RWPE1 (cell line): ENCODE measurements at regions not wholly inside any gene's neighbourhood (a gene's known extent, or its start where the extent isn't known, plus 50 kb on each side); places are given as distances from the start of the nearest gene placed in this dataset.

Experiments used
- CTCF ChIA-PET: fragments of 350-600 bp; sonication (Branson Sonifier 250); formaldehyde crosslinking; extraction: SDS; loops from one replicate; lab custom pipeline; 2021; lab: Yijun Ruan, JAX
- POLR2A ChIA-PET: fragments of 400-600 bp; formaldehyde crosslinking; extraction: SDS; loops from one replicate; lab custom pipeline; 2020; ENCODE audit warnings: antibody characterized with exemption; ENCODE audit not compliant: low non-redundant PET; lab: Yijun Ruan, JAX
- DNase-seq: peaks from one replicate; pipeline ENCODE4 v3.0.0; 2012; ENCODE audit warnings: low spot score
- H3K27ac ChIP-seq: fragments of 450-650 bp; 2 replicates; pipeline ENCODE4 v1.5.1; 2017
- CTCF ChIP-seq: fragments of 450-650 bp; conservative IDR thresholded peaks from 2 replicates; pipeline ENCODE4 v1.5.1; 2017; ENCODE audit warnings: low read depth, mild to moderate bottlenecking

DNA sequence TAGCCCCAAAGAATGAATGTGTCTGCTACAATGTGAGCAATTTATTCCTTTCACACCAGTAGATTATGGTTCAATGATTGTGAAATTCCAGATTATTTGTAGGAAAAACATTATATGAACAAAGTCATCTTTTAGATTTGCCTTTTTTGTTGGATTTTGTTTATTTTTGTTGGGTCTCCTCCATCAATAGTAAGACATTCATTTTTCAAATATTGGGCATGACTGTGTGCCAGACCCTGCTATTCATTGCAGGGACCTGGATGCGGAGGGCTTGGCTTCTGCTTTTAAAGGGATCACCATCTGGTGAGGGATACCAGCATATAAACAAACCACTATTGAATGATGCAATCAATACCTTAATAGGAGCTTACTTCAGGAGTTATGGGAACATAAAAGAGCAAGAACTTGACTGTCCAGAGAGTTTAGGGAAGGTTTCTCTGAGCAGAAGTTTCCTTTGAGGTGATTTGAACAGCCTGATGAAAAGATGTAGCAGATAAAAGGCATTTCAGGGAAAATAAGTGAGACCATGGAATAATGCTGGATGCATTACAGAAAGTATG, 486.7 kb downstream of the EPHA4 start:
- no peak for TF ChIP-seq CTCF
- CTCF ChIA-PET, result no interaction called here
- DNase-seq, result no peak
- POLR2A ChIA-PET, result no interaction called here
- no peak overlapping the region for H3K27ac ChIP-seq

GRCh38 chr2:221085936-221086335, 486.2 kb downstream of the EPHA4 start:
- DNase-seq, result no peak
- POLR2A ChIA-PET, result no interaction called here
- CTCF ChIA-PET, result no interaction called here
- no peak for TF ChIP-seq CTCF
- no peak overlapping the region for H3K27ac ChIP-seq

GRCh38 chr2:221087779-221088178, 484.3 kb downstream of the EPHA4 start:
- ChIA-PET POLR2A (no interaction called here), CTCF (no interaction called here)
- DNase-seq, result no peak
- no peak for TF ChIP-seq CTCF
- no peak overlapping the region for H3K27ac ChIP-seq

DNA sequence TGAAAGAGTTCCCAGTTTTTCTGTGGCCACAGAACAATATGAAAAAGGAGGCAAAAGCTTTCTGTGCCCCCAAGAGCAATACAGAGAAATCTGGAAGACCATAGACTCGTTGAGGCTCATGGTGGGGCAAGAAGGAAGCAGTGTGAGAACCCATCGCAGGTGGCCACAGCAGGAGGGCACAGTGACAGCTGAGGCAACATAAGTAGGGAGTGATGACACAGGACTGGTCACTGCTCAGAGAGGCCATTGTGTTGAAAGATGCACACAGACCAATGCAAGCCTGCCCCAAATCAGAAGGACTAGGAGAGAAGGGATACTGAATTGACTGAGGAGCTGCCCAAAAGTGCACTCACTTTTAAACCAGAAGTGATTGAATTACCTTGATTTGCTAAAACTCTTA, 483.6 kb downstream of the EPHA4 start:
- TF ChIP-seq CTCF, result no peak
- CTCF ChIA-PET, result interaction anchor here (0.6 kb wide), 1 partner anchor 1351 kb away, joined by 3 read pairs; no protein-coding TSS in a partner anchor
- POLR2A ChIA-PET, result no interaction called here
- H3K27ac ChIP-seq, result no peak overlapping the region
- no peak for DNase-seq

DNA sequence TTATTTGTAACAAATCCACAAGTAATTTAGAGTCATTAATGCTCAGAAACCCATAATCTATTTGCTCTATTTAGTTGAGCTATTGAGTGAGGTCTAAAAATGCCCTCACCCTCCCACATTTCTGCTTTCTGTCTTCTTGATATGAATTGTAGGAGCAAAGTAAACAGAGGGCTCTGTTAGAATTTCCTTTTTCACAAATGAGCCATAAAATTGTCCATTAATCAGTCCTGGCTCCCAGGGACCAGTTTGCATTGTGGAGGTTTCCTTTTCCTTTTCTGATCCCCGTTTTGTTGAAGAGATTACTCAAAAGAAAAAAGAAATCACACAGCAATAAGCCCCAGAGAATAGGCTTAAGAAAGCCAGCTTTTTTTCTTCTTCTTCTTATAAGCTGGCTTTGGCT, 476.7 kb downstream of the EPHA4 start:
- no peak overlapping the region for H3K27ac ChIP-seq
- no peak for TF ChIP-seq CTCF
- DNase-seq, result no peak
- ChIA-PET POLR2A (no interaction called here), CTCF (interaction anchor here (0.6 kb wide), 2 partner anchors 30 to 1613 kb away, joined by 3 to 4 read pairs; no protein-coding TSS in a partner anchor)

- DNase-seq, result peak; percentile 69
- POLR2A ChIA-PET, result no interaction called here
- CTCF ChIA-PET, result interaction anchor here (0.5 to 0.9 kb wide), 3 partner anchors 38 to 306 kb away, joined by 3 to 6 read pairs (median 4); no protein-coding TSS in a partner anchor
- H3K27ac ChIP-seq, result peak overlapping the region; percentile 90
- TF ChIP-seq CTCF, result no peak
Observed at GRCh38 chr2:221096706-221097567, 475.2 kb downstream of the EPHA4 start.
